ENCODE measurements at regions not wholly inside any gene's neighbourhood (a gene's known extent, or its start where the extent isn't known, plus 50 kb on each side); places are given as distances from the start of the nearest gene placed in this dataset.
"Not testable (repeated sequence)": the region's sequence is repeated elsewhere in the genome, so short reads cannot be mapped to it uniquely, and the experiment has no call there.

DNA sequence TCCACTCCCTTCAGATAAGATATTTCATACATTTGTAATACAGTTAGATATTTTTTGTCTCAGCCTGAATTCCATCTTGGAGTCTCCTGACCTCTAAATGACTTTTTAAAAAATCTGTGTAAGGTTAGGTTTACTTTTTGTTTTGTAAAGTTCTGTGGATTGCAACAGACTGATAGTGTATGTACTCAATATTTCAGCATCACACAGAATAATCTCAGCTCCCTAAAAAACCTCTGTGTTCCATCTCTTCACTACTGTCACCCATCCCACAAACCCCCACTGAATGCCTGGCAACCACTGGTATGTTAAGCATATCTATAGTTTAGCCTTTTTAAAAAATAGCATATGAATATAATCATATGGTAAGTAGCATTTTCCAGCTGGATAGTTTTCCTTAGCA is 951.1 kb upstream of the ADAMTS5 start:
- TF ChIP-seq, protein P1, sequence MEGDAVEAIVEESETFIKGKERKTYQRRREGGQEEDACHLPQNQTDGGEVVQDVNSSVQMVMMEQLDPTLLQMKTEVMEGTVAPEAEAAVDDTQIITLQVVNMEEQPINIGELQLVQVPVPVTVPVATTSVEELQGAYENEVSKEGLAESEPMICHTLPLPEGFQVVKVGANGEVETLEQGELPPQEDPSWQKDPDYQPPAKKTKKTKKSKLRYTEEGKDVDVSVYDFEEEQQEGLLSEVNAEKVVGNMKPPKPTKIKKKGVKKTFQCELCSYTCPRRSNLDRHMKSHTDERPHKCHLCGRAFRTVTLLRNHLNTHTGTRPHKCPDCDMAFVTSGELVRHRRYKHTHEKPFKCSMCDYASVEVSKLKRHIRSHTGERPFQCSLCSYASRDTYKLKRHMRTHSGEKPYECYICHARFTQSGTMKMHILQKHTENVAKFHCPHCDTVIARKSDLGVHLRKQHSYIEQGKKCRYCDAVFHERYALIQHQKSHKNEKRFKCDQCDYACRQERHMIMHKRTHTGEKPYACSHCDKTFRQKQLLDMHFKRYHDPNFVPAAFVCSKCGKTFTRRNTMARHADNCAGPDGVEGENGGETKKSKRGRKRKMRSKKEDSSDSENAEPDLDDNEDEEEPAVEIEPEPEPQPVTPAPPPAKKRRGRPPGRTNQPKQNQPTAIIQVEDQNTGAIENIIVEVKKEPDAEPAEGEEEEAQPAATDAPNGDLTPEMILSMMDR (IDR thresholded peaks at IDR 0.05 in 2 of 3, conservative IDR thresholded peaks at IDR 0.05 in 1 of 3; ENCODE audit: insufficient read depth in 2 of 3, low read depth in 1 of 3, low read length in 3 of 3): not testable (repeated sequence)
- not testable (repeated sequence) for TF ChIP-seq ZNF121 (CRISPR knock-in tag; conservative IDR thresholded peaks at IDR 0.05); NCOA6 (IDR thresholded peaks at IDR 0.05); RAD51 (IDR thresholded peaks at IDR 0.05; ENCODE audit: borderline replicate concordance, low read depth); FIP1L1 (IDR thresholded peaks at IDR 0.05; ENCODE audit: low read depth, low read length, poor library complexity, severe bottlenecking); SRSF1 (IDR thresholded peaks at IDR 0.05; ENCODE audit: low read depth, low read length); SP1 (CRISPR knock-in tag; IDR thresholded peaks at IDR 0.05); ZNF699 (CRISPR knock-in tag; IDR thresholded peaks at IDR 0.05; ENCODE audit: insufficient replicate concordance); KDM1A (IDR thresholded peaks at IDR 0.05); EZH2 (IDR thresholded peaks at IDR 0.05; ENCODE audit: borderline replicate concordance, low read depth, low read length)
- TF ChIP-seq, protein P2, sequence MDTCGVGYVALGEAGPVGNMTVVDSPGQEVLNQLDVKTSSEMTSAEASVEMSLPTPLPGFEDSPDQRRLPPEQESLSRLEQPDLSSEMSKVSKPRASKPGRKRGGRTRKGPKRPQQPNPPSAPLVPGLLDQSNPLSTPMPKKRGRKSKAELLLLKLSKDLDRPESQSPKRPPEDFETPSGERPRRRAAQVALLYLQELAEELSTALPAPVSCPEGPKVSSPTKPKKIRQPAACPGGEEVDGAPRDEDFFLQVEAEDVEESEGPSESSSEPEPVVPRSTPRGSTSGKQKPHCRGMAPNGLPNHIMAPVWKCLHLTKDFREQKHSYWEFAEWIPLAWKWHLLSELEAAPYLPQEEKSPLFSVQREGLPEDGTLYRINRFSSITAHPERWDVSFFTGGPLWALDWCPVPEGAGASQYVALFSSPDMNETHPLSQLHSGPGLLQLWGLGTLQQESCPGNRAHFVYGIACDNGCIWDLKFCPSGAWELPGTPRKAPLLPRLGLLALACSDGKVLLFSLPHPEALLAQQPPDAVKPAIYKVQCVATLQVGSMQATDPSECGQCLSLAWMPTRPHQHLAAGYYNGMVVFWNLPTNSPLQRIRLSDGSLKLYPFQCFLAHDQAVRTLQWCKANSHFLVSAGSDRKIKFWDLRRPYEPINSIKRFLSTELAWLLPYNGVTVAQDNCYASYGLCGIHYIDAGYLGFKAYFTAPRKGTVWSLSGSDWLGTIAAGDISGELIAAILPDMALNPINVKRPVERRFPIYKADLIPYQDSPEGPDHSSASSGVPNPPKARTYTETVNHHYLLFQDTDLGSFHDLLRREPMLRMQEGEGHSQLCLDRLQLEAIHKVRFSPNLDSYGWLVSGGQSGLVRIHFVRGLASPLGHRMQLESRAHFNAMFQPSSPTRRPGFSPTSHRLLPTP (IDR thresholded peaks at IDR 0.05; ENCODE audit: borderline replicate concordance, extremely low read depth, insufficient read length): not testable (repeated sequence)
- TF ChIP-seq, protein P3, sequence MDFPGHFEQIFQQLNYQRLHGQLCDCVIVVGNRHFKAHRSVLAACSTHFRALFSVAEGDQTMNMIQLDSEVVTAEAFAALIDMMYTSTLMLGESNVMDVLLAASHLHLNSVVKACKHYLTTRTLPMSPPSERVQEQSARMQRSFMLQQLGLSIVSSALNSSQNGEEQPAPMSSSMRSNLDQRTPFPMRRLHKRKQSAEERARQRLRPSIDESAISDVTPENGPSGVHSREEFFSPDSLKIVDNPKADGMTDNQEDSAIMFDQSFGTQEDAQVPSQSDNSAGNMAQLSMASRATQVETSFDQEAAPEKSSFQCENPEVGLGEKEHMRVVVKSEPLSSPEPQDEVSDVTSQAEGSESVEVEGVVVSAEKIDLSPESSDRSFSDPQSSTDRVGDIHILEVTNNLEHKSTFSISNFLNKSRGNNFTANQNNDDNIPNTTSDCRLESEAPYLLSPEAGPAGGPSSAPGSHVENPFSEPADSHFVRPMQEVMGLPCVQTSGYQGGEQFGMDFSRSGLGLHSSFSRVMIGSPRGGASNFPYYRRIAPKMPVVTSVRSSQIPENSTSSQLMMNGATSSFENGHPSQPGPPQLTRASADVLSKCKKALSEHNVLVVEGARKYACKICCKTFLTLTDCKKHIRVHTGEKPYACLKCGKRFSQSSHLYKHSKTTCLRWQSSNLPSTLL (IDR thresholded peaks at IDR 0.05): not testable (repeated sequence)
